OCI-LY7 (cell line): ENCODE measurements at regions not wholly inside any gene's neighbourhood (a gene's known extent, or its start where the extent isn't known, plus 50 kb on each side); places are given as distances from the start of the nearest gene placed in this dataset.
A peak's percentile ranks its signal among the peaks of the same experiment; 100 is the strongest.
"Not testable (repeated sequence)": the region's sequence is repeated elsewhere in the genome, so short reads cannot be mapped to it uniquely, and the experiment has no call there.

Experiments used
- BruUV-seq: library from RNA; stranded (reverse); fragments of 400-500 nt; replicated peaks from 2 replicates; lab custom pipeline; 2021; lab: Mats Ljungman, UMichigan
- CTCF ChIA-PET: fragments of 300-600 bp; sonication (Branson Sonifier 250); formaldehyde crosslinking; loops from one replicate; lab custom pipeline; 2022; ENCODE audit warnings: antibody characterized with exemption; ENCODE audit not compliant: unreplicated experiment; lab: Charles Lee
- POLR2A ChIA-PET: fragments of 300-600 bp; sonication (Branson Sonifier 250); formaldehyde crosslinking; loops from one replicate; lab custom pipeline; 2022; ENCODE audit warnings: antibody characterized with exemption; lab: Charles Lee
- DNase-seq: peaks from one replicate; pipeline ENCODE4 v3.0.0-alpha.2; 2015; ENCODE audit warnings: low spot score
- H2AFZ ChIP-seq: fragments of 200-600 bp; sonication (generic), shearing (Covaris generic); 2 replicates; pipeline ENCODE4 v1.6.1; 2014; ENCODE audit warnings: mild to moderate bottlenecking, antibody characterized with exemption, low read length, moderate library complexity
- H3K27ac ChIP-seq: fragments of 200-600 bp; sonication (generic); 2 replicates; pipeline ENCODE4 v1.5.1; 2014; ENCODE audit warnings: mixed run types, low read depth, mild to moderate bottlenecking, moderate library complexity, low read length, inconsistent platforms; ENCODE audit not compliant: poor library complexity, severe bottlenecking
- H3K36me3 ChIP-seq: fragments of 200-600 bp; sonication (generic); 2 replicates; pipeline ENCODE4 v1.6.1; 2014; ENCODE audit warnings: mild to moderate bottlenecking, antibody characterized with exemption, low read length, moderate library complexity, mixed read lengths; ENCODE audit not compliant: insufficient read depth
- H3K4me1 ChIP-seq: fragments of 200-600 bp; sonication (generic); 2 replicates; pipeline ENCODE4 v1.5.1; 2014; ENCODE audit warnings: mild to moderate bottlenecking, low read length; ENCODE audit not compliant: insufficient read depth, poor library complexity, severe bottlenecking
- H3K4me2 ChIP-seq: fragments of 200-600 bp; sonication (generic); 2 replicates; pipeline ENCODE4 v1.6.1; 2014; ENCODE audit warnings: mild to moderate bottlenecking, low read length
- H3K4me3 ChIP-seq: fragments of 200-600 bp; sonication (generic); 2 replicates; pipeline ENCODE4 v1.5.1; 2014; ENCODE audit warnings: mild to moderate bottlenecking, low read depth, low read length; ENCODE audit not compliant: poor library complexity, severe bottlenecking
- H3K79me2 ChIP-seq: fragments of 200-600 bp; sonication (generic); 2 replicates; pipeline ENCODE4 v1.6.1; 2016; ENCODE audit warnings: low read depth, mild to moderate bottlenecking, low read length, moderate library complexity, mixed read lengths; ENCODE audit not compliant: insufficient read depth
- H3K9me2 ChIP-seq: fragments of 200-600 bp; sonication (generic); 2 replicates; pipeline ENCODE4 v1.6.1; 2016; ENCODE audit warnings: mild to moderate bottlenecking, low read length, mixed read lengths; ENCODE audit not compliant: insufficient read depth
- H3K9me3 ChIP-seq: fragments of 200-600 bp; sonication (generic); 2 replicates; pipeline ENCODE4 v1.6.1; 2014; ENCODE audit warnings: mild to moderate bottlenecking, mixed run types, low read length, mixed read lengths
- H4K20me1 ChIP-seq: fragments of 200-600 bp; sonication (generic); 2 replicates; pipeline ENCODE4 v1.6.1; 2014; ENCODE audit warnings: mild to moderate bottlenecking, antibody characterized with exemption, low read length, moderate library complexity, mixed read lengths; ENCODE audit not compliant: insufficient read depth
- CTCF ChIP-seq: fragments of 200-600 bp; sonication (generic); conservative IDR thresholded peaks from 2 replicates; pipeline ENCODE4 v1.5.1; 2014; ENCODE audit warnings: mild to moderate bottlenecking, antibody characterized with exemption, low read length, moderate library complexity, mixed read lengths
- EZH2phosphoT487 ChIP-seq: fragments of 200-600 bp; sonication (generic); IDR thresholded peaks from 2 replicates; pipeline ENCODE4 v1.6.1; 2018; ENCODE audit warnings: low read depth, borderline replicate concordance, mild to moderate bottlenecking, mixed run types, antibody characterized with exemption, low read length, moderate library complexity, mixed read lengths
- intact Hi-C: fragments of 100-400 bp; cut with micrococcal nuclease; formaldehyde crosslinking; loops from one replicate; pipeline ENCODE4 v1.10.0; 2022; ENCODE audit not compliant: unreplicated experiment

GRCh38 chr7:67371429-67372305 is 375.0 kb downstream of the TYW1 start:
- POLR2A ChIA-PET = interaction anchor here (0.5 kb wide), 1 partner anchor 256 kb away, joined by 3 read pairs; no protein-coding TSS in a partner anchor
- Histone ChIP-seq H4K20me1 (no peaks in the 10 kb centered on the region), H2AFZ (no peak overlapping the region), H3K4me1 (no peaks in the 10 kb centered on the region), H3K79me2 (no peaks in the 10 kb centered on the region), H3K4me2 (no peak overlapping the region), H3K27ac (no peak overlapping the region), H3K4me3 (no peak overlapping the region), H3K9me2 (no peaks in the 10 kb centered on the region), H3K36me3 (no peaks in the 10 kb centered on the region), H3K9me3 (no peaks in the 10 kb centered on the region)
- CTCF ChIA-PET = no interaction called here
- no peak for TF ChIP-seq EZH2phosphoT487
- peak; percentile 88 for TF ChIP-seq CTCF
- DNase-seq = peak; percentile 75
- BruUV-seq = no TSS peak
- intact Hi-C loops = loop anchor here (10.0 kb wide), 1 partner anchor 113 kb away; no protein-coding TSS in a partner anchor

DNA sequence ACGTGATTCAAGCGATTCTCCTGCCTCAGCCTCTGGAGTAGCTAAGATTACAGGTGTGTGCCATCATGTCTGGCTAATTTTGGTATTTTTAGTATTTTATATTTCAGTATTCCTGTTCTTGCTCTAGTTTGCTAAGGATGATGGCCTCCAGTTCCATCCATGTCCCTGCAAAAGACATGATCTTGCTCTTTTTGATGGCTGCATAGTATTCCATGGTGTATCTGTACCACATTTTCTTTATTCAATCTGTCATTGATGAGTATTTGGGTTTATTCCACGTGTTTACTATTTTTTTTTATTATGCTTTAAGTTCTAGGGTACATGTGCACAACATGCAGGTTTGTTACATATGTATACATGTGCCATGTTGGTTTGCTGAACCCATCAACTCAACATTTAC is 376.8 kb downstream of the TYW1 start:
- H3K36me3 ChIP-seq, H4K20me1 ChIP-seq, H3K4me2 ChIP-seq, DNase-seq, H3K4me3 ChIP-seq, CTCF ChIA-PET, H3K4me1 ChIP-seq, H2AFZ ChIP-seq, H3K27ac ChIP-seq, H3K79me2 ChIP-seq, H3K9me3 ChIP-seq, POLR2A ChIA-PET, H3K9me2 ChIP-seq, BruUV-seq: not testable (repeated sequence)
- intact Hi-C loops = loop anchor here (10.0 kb wide), 1 partner anchor 111 kb away; no protein-coding TSS in a partner anchor

DNA sequence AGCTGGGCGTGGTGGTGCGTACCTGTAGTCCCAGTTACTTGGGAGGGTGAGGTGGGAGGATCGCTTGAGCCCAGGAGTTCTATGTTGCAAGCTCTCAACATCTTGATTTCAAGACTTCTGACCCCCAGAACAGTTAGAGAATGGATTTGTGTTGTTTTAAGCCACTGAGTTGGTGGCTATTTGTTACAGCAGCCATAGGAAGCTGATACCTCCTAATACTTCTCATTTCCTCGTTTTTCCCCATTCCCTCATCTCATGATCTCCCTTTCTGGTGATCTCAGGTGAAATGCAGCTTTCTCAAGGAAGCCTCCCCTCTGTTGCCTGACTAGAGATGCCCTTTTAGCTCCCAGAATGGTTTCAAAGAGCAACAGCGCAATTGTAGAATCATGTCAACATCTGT is 378.8 kb downstream of the TYW1 start:
- H2AFZ ChIP-seq = no peak overlapping the region
- BruUV-seq = no TSS peak
- no peak overlapping the region for H3K27ac ChIP-seq
- H4K20me1 ChIP-seq = no peaks in the 10 kb centered on the region
- ChIA-PET CTCF (no interaction called here), POLR2A (no interaction called here)
- H3K36me3 ChIP-seq = no peaks in the 10 kb centered on the region
- H3K4me1 ChIP-seq = no peaks in the 10 kb centered on the region
- DNase-seq = no peak
- H3K4me3 ChIP-seq = no peak overlapping the region
- no peaks in the 10 kb centered on the region for H3K9me2 ChIP-seq
- H3K79me2 ChIP-seq = no peaks in the 10 kb centered on the region
- TF ChIP-seq EZH2phosphoT487 (no peak), CTCF (no peak)
- H3K4me2 ChIP-seq = no peak overlapping the region
- no peaks in the 10 kb centered on the region for H3K9me3 ChIP-seq
- intact Hi-C loops = loop anchor here (5.0 to 10.0 kb wide), 2 partner anchors 109 to 802 kb away; no protein-coding TSS in a partner anchor
